ELR (cell line): ENCODE measurements at regions not wholly inside any gene's neighbourhood (a gene's known extent, or its start where the extent isn't known, plus 50 kb on each side); places are given as distances from the start of the nearest gene placed in this dataset.

Source experiments
- DNase-seq: peaks from one replicate; pipeline ENCODE4 v3.0.0-alpha.2; 2015; ENCODE audit warnings: low read depth

GRCh38 chr3:29050155-29050554 lies 230.7 kb upstream of the RBMS3 start:
- peak; percentile 4 for DNase-seq

DNA sequence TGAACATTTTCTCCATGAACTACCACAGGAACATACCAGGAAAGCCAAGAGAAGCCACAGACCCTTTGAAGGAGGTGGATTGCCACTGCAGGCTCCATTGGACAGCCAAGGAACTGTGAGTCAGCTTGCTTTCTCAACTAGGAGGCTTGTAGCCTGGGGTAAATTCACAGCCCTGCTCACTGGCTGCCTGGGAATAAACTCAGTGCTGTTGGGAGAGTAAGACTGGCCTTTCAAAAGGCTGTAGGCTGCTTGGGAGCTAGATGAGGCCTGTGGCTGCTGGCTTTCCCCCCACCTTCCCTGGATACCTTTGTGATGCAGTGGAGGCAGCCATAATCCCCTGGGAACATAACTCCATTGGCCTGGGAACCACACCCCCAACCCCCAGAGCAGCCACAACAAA lies 223.5 kb upstream of the RBMS3 start:
- peak; percentile 69 for DNase-seq

DNA sequence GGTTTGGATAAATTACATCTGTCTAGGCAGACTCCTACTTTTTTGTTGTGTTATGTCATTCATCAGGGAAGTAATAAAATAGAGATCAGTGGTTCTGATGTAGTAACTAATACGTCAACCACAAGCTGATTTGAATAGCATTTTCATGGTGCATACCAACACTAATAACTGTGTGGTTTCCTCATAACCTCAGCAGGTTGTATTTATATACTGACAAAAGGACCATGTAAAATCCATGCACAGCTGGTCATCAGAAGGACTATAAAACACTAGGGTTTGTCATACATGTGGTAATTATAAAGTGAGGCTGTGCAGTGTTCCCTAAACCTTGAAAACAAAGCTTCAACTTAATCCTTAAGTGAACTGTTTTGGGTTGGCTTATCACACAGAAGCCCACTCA lies 216.8 kb upstream of the RBMS3 start:
- DNase-seq: peak; percentile 56

GRCh38 chr3:29065211-29065785 lies 215.6 kb upstream of the RBMS3 start:
- DNase-seq: peak; percentile 94

DNA sequence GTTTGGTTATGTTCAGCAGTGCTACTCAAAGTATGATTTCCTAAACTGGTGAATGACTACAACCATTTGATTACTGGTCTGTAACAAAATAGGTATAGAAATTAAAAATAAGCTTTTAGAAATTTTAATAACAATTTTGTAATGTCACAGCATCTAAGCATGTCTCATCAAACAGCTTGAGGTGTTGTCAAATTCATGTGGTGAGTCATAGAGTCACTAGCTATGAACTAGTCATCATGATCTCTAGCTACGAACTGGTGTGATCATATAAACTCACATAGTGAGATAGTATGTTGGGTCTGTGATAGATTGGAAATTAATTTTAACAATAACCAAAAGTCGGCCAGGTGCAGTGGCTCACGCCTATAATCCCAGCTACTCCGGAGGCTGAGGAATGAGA lies 213.9 kb upstream of the RBMS3 start:
- DNase-seq: peak; percentile 66

GRCh38 chr3:29070959-29071634 lies 209.8 kb upstream of the RBMS3 start:
- DNase-seq: no peak

DNA sequence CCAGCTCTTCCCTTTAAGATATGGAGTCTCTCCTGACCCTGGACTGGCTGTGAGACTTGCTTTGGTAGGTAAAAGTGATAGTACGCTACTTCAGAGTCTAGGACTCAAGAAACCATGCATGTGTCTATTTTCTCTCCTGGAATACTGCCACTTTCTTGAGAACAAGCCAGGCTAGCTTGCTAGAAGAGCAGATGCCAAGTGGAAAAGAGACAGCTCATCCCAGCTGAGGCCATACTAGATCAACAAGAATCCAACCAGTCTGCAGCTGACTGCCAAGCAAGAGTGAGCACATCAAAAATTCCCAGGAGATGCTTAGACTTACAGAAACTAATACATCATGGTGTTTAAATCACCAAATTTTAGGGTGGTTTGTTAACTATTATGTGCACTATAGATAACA lies 208.3 kb upstream of the RBMS3 start:
- no peak for DNase-seq

DNA sequence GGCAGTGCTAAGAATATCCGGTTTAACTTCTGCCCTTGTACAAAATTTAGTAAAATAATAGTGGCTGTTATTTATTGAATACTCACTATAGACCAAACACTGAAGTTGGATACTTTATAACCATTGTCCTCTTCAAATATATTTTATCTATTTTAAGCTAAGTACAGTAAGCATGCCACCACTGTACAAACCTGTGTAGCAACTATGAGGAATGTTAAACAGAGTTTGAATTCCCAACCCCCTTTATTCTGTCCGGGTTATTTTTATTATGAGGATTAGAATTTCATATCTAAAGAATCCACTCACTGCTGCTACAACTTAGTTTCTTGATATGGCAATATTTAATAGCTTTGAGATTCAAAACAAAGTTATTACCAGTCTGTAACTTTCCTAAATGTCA lies 203.5 kb upstream of the RBMS3 start:
- no peak for DNase-seq

DNA sequence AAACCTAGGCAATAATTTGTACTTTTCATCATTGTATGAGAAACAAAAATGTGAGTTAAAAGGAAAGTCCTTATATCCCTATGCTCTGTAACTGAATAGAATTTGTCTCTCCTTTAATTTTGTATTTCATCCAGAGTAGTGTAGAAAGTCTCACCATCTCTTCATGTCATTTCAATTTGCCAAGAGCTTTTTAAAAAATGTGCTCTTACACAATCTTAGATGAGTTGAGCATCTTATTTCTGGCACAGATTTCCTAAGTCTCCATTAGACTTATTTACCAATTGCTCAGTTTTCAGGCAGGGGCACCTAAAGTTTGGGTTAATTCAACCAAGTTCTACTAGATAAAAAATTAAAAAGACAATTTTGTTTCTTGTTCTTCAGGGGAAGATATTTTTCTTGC lies 201.5 kb upstream of the RBMS3 start:
- no peak for DNase-seq

DNA sequence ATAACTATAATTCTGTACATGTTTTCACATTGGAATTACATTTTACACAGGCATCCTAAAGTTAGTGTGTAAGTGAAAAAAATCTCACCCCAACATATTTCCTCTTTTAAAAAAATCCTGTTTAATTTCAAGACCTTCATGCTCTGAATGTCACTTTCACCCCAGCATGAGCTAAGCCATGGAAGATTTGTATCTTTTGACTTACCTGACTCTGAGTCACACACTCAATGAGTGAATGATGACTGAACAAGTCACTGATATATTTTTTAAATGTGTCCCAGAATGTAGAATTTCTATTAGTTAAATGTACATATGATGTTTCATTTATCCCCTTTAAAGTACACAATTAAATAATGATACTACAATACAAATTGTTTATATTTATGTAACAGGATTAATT lies 199.9 kb upstream of the RBMS3 start:
- no peak for DNase-seq

GRCh38 chr3:29083081-29083480 lies 197.8 kb upstream of the RBMS3 start:
- no peak for DNase-seq

DNA sequence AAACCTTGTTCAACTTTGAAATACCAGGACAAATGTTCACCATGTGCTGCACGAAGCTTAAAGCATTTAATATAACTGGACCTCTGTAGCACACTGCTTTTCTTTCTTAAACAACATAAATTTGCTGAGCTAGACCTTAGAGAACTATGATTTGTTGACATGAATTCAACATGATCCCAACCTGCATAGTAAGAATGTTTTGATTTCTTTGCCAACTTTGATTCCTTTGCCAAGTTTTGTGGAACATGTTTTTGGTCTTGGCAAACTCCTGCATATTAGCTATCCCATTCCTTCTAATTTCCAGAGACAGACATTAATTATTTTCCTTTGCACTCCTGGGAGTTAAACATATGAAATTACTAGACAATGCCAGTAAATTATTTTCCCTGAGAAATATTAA lies 197.2 kb upstream of the RBMS3 start:
- DNase-seq: no peak

DNA sequence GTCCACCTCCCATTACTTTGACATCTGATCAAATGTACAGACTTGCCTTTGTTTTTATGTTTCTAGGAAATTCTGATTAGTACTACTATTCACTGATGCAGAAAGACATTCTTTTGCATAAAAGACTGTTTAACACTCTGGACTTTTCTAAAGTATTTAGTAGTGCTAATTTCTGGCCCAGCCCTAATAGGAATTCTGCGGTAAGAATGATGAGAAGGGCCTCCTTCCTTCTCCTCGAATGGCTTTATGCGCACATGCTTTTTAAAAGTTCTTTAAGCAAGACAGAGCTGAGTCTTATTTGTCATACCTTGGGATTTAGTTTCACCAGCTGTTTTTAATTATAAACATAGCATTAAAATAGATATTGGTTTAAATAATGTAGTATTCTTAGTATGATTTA lies 192.3 kb upstream of the RBMS3 start:
- no peak for DNase-seq

DNA sequence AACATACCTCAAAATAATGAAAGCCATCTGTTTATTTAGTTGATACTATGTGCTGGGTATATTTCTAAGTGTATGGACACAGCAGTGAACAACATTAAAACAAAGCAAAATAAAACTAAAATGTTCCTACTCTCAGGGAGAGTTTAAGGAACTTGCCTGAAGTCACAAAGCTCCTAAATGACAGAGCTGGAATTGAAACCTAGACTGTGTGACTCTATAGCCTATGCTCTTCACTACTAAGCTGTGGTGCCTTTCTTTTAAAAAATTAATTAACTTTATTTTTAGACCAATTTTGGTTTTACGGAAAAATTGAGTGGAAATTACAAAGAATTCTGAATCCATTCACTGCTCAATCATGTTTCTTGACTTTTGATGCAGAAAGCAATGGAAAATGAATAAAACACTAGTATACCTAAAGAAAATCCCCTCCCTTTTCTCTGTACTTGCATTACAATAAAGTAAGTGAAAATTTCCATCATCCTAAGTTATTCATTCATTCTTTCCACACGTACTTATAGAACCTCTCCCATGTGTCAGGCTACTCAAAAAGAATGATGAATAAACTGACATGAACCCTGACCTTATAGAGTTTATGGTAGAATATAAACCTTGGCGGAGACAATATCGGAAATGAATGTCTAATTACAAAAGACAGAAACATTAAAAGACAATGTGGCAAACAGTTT lies 189.8 kb upstream of the RBMS3 start:
- no peak for DNase-seq

DNA sequence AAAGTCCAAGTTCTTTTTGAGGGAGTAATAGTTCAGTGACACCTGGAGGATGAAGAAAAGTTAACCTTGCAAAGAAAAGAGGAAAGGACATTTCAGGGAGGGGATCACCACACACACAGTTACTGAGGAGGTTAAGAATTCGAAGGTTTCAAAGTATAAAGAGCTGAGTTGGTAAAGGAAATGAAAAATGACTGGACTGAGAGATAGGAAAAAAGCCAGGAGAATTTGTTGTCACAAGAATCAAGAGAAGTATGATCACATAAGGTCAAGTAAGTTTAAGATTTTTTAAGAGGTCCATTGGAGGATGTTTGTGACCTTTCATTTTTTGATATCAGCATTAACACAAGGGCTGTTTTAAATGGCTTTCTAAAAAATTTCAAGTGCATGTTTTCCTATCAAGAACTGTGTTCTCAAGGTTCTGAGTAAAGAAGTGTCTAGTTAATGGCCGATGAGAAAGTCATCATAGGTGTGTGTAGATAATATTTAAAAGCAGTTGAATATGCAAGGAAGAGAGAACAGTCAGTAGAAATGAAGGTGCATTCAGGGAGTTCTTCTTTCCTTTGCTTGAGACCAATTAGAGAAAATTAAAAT lies 189.2 kb upstream of the RBMS3 start:
- no peak for DNase-seq

DNA sequence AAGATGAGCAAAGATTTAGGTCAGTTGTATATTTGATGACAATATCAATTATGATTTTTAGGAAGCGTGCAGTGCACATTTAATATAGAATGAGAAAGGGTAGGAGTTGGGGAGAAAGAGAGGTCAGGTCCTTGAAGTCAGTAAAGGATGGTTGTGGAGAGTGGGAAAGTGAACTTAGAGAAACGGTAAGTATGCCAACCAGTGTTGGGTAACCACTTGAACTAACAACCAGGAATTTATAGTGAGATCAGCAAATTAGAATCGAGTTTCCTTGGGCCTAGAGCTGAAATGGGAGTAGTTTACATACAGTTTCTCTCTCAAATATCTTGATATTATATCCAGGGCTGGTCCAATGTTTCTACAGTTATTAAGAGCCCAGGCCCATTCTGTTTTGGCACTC lies 188.5 kb upstream of the RBMS3 start:
- no peak for DNase-seq

GRCh38 chr3:29099296-29099695 lies 181.6 kb upstream of the RBMS3 start:
- no peak for DNase-seq

DNA sequence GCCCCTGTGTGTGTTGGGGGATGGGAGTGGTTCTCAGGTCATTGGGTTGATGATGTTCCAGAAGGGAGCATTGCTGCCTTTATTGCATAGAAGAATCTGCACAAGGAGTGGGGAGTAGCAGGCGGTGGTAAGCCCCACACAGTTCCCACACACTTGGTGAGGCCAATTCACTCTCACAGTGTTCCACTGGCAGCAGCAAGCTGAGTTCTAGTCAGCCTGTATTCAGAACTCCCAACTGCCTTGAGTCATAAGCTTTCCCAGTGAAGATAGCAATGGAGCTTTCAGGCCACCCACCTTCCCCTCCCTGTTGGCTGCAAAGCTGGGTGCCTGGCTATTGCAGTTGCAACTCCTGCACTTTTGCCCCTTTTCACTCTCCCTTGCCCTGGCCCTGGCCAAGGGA lies 181.1 kb upstream of the RBMS3 start:
- DNase-seq: no peak

- peak; percentile 7 for DNase-seq
Measured at GRCh38 chr3:29100292-29100691, 180.6 kb upstream of the RBMS3 start.

DNA sequence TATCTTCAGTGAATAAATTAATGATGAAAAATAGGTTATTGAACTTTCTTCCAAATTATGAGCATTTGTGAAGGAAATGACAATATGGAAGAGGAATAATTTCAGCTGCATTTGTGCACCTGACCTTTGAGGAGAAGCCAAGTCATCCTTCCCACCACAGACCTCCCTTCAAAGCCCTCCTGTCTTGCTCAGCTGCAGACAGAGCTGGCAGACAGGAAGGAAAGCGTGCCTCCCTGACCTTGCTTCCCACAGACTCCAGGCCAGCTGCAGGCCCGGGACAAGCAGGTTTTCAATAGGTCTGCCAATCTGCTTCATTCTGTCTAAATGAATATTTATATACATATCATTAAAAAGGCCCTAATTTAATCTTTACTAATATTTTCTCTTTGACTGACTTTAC lies 152.9 kb upstream of the RBMS3 start:
- no peak for DNase-seq

DNA sequence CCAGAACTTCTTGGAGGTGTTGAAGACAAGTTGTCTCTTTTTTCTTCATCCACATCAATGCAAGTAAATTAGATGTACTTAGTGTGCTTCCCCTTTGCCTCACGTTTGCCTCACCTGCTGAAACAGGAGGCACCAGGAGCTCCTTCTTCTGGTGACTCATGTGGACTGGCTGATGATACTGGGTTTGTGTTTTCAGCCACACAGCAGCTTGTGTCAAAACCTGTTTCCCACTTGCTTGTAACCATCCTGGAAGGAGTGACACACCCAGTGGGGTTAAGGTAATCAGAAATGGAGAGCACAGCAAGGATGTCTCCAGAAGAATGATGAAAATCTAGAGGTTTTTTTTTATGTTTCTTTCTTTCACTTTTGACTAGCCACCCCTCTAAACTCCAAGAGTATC lies 143.3 kb upstream of the RBMS3 start:
- DNase-seq: no peak

DNA sequence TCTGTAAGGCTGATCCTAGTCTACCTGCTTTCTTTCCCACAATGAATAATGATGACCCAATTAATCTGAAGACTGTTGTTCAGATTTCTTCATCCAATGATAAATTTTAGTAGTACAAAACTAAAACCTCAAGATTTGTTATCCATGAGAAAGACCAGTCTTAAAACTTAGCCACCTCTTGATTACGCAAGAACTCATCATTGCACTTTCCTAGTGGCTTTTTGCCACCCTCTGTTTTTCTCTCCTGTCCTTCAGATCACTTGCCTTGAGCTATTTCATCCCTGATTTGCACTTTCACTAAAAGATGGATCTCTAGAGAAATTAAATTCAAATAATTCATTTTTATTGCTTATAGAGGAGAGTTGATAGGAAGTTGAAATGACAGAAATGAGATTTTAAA lies 142.7 kb upstream of the RBMS3 start:
- no peak for DNase-seq

- no peak for DNase-seq
Measured at GRCh38 chr3:29140666-29141065, 140.2 kb upstream of the RBMS3 start.
